Renal pelvis (tissue), 1 donor: ENCODE measurements at regions not wholly inside any gene's neighbourhood (a gene's known extent, or its start where the extent isn't known, plus 50 kb on each side); places are given as distances from the start of the nearest gene placed in this dataset.
"Not testable (repeated sequence)": the region's sequence is repeated elsewhere in the genome, so short reads cannot be mapped to it uniquely, and the experiment has no call there.

Source experiments
- DNase-seq: peaks from one replicate; pipeline ENCODE4 v3.0.0-alpha.2; 2013

GRCh38 chr22:49415151-49415951 lies 412.3 kb downstream of the BRD1 start:
- peak; percentile 26 for DNase-seq

- no peak for DNase-seq
Observed at GRCh38 chr22:49413551-49413950, 414.1 kb downstream of the BRD1 start.

DNA sequence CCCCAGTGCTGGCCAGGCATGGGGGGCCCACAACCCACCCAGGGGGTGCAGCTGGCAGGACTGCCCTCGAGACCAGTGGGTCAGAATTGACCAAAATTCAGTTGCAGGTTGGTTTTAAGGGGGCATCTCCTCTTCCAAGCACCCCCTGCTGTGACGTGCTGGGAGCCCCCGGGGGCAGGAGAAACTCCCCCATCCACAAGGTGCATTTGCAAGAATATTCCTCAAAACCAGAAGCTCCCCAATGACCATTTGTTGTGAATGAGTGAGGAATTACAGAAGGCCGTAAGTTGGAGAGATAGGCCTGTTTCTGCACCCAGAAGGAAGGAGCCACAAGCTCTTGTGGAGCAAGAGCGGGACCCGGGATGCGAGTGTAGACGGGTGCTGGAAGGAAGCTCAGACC lies 414.5 kb downstream of the BRD1 start:
- no peak for DNase-seq

DNA sequence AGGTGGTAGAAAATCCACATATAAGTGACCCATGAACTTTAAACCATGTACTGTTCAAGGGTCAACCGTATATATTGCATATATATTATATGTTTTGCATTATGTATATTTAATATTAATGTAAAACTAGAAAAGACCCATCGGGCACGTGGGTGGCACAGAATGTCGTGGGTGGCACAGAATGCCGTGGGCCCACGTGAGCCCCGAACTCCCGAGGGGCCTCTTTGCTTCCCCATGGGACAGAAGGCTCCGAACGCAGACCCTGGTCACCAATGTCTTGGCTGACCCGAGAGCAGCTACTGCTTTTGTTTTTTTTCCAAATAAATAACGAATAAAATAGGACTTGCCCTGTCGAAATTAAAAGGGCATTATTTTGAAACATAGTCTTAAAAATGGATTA lies 415.4 kb downstream of the BRD1 start:
- no peak for DNase-seq

GRCh38 chr22:49411236-49411635 lies 416.4 kb downstream of the BRD1 start:
- no peak for DNase-seq

GRCh38 chr22:49408102-49408836 lies 419.4 kb downstream of the BRD1 start:
- no peak for DNase-seq

DNA sequence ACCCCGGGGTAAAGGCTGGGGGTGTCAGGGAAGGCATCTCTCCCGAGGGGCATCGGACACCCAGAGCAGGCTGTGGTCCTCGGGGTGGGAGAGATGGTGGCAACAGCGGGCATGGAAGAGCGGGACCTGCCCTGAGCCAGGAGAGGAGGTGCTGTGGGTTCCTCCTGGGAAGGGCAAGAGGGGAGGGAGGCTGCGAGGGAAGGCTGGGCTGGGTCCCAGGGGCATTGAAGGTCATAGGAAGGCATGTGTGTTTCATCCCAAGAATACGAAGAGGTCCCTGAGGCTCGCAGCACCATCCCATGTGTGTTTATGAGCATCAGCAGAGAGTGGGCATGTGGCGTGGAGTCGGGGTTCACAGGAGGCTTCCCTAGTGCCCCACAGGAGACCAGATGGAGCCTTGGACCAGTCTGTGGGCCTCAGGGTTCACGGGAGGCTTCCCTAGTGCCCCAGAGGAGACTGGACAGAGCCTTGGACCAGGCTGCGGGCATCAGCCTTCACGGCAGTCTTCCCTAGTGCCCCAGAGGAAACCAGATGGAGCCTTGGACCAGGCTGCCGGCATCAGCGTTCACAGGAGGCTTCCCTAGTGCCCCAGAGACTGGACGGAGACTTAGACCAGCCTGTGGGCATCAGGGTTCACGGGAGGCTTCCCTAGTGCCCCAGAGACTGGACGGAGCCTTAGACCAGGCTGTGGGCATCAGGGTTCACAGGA lies 420.6 kb downstream of the BRD1 start:
- no peak for DNase-seq

GRCh38 chr22:49406047-49406650 lies 421.5 kb downstream of the BRD1 start:
- DNase-seq: no peak

- DNase-seq: no peak
Observed at GRCh38 chr22:49405590-49405989, 422.1 kb downstream of the BRD1 start.

GRCh38 chr22:49404576-49405241 lies 423.0 kb downstream of the BRD1 start:
- no peak for DNase-seq

- DNase-seq: no peak
Observed at GRCh38 chr22:49404020-49404419, 423.7 kb downstream of the BRD1 start.

GRCh38 chr22:49403102-49403501 lies 424.6 kb downstream of the BRD1 start:
- DNase-seq: no peak

DNA sequence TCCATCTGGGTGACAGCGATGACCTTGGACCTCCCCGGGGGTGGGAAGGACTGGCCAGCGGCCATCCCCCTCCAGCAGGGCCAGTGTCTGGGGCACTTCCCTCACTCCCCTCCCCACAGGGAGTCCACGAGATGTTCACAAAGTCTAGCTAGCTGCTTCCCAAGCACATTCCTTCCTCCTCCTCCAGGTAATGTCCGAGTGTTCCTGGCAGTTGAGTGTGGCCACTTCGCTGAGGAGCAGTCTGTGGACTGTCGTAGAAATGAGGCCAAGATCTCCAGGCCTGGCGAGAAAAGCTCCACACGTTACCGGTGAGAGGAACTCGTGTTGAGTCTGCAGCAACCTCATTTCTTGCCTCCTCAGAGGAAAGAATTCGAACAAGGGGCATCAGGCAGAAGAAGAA lies 425.5 kb downstream of the BRD1 start:
- DNase-seq: no peak

DNA sequence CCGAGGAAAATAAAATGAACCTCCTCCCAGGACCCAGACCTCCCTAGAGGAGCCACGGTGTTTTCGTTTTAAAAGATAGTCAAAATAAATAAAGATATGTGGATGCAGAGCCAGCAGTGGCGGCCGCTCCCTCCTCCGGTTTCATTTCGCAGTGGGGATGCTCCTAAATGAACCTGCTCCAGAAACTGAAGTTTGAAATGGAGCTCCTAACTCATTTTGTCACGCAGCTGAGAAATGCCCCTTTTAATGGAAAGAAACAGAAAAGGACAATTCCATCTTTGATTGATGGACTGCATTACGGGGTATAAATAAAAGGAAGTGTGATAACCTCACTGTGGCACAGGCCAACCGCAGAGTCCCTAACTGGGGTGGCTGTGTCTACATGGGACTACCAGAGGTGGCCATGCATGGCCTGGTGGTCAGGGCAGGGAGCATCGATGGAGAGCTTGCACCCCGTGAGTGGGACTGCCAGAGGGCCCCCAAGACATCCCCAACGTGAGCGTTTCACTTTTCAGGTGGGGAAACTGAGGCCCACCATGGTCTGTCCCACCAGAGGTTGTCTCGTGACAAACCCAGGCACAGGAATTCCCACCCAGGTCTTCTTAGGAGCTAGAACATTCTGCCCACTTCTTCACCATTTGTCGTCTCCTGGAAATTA lies 426.6 kb downstream of the BRD1 start:
- no peak for DNase-seq

- no peak for DNase-seq
Observed at GRCh38 chr22:49400136-49400940, 427.3 kb downstream of the BRD1 start.

DNA sequence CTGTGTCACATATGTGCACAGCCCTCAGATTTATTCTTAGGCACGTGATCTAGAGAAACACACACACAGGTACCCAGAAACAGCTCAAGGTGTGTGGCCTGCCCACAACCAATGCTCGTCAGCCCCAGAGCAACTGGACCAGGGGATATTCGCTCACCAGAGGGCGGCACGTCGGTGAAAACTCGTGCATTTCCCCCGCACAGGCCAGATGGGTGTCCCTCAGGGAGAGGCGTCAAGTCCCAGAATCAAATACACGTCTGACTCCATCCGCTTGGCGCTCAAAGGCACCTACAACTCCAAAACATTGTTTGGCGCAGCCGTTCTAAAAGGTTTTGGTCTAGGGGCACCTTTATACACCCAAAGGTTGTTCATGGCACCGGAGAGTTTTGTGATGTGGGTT lies 429.0 kb downstream of the BRD1 start:
- DNase-seq: no peak

DNA sequence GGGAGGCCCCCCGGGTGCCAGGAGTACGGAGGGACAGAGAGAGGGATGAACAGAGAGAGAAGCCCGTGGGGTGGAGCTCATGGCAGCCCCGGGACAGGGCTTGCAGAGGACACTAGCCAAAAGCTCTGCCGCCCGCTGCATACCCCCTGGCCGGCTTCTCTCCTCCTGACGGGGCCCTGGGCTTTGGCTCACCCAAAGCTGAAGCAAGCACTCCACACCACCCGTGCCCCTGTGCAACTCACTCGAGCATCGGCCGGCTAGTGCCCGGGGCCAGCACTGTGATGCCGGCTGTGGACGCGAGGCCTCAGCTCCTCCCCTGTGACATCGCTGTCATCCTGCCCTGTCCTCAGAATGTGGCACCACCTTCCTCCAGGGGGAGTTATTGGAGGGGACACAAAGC lies 429.6 kb downstream of the BRD1 start:
- no peak for DNase-seq

GRCh38 chr22:49396817-49397216 lies 430.9 kb downstream of the BRD1 start:
- DNase-seq: no peak

DNA sequence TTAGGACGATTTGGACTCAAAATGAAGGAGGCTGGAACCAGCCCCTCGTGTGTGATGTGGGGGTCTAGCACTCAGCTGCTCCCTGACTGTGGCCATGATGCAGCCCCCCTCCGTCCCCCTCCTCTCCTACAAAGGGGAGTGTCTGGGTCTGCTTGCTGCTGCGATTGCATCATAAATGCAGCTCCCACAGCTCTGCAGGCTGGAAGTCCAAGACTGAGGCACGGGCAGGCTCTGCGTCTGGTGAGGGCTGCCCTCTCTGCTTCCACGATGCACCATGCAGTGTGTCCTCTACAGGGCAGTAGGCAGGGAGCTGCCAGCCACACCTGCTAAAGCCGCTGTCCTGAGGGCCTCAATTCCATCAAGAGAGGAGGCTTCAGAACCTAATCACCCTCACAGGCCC lies 432.1 kb downstream of the BRD1 start:
- no peak for DNase-seq

DNA sequence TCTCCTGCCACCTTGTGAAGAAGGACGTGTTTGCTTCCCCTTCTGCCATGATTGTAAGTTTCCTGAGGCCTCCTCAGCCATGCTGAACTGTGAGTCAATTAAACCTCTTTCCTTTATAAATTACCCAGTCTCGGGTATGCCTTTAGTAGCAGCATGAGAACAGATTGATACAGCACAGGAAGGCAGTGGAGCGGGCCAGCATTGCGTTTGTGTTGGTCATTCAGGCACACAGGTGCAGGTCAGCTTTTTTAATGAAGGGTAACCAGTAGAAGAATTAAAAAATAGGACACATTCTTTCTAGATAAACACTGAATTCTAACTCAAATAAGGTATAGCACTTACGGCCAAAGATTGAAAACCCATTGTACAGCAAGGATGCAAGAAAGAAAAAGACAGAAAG lies 432.6 kb downstream of the BRD1 start:
- DNase-seq: not testable (repeated sequence)
